WI38 (cell line): ENCODE measurements at regions not wholly inside any gene's neighbourhood (a gene's known extent, or its start where the extent isn't known, plus 50 kb on each side); places are given as distances from the start of the nearest gene placed in this dataset.

Experiments used
- H3K4me3 ChIP-seq: 2 replicates; pipeline ENCODE4 v1.5.1; 2011; ENCODE audit warnings: low read depth, mild to moderate bottlenecking, control low read depth, low read length
- TF ChIP-seq, protein P1 (sequence below): IDR thresholded peaks from 2 replicates; pipeline ENCODE4 v1.5.1; 2012; ENCODE audit warnings: low read depth, mild to moderate bottlenecking, control low read depth, low read length

- TF ChIP-seq, protein P1, sequence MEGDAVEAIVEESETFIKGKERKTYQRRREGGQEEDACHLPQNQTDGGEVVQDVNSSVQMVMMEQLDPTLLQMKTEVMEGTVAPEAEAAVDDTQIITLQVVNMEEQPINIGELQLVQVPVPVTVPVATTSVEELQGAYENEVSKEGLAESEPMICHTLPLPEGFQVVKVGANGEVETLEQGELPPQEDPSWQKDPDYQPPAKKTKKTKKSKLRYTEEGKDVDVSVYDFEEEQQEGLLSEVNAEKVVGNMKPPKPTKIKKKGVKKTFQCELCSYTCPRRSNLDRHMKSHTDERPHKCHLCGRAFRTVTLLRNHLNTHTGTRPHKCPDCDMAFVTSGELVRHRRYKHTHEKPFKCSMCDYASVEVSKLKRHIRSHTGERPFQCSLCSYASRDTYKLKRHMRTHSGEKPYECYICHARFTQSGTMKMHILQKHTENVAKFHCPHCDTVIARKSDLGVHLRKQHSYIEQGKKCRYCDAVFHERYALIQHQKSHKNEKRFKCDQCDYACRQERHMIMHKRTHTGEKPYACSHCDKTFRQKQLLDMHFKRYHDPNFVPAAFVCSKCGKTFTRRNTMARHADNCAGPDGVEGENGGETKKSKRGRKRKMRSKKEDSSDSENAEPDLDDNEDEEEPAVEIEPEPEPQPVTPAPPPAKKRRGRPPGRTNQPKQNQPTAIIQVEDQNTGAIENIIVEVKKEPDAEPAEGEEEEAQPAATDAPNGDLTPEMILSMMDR: no peak
- H3K4me3 ChIP-seq: no peak overlapping the region
These were observed 388.5 kb downstream of the OMA1 start for GRCh38 chr1:58158016-58158415.

DNA sequence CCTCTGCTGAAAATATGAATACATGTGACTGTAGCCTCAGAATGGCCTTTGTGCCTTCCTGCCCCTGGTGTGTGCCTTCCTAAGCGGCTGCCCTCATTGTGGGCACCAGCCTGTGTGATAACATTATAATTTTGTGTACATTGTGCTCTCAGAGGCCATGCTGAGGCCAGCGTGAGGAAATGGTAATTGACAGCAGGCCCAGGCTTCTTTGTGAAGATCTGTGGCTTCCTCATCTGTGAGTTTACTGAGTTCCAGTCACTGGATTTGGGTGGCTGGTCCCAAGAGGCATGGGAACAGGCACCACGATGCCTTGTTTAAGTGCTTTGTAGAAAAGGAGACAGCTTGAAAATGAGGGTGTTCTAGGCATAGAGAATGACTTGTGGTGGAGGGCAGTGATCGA lies 389.3 kb downstream of the OMA1 start:
- TF ChIP-seq, protein P1: no peak

DNA sequence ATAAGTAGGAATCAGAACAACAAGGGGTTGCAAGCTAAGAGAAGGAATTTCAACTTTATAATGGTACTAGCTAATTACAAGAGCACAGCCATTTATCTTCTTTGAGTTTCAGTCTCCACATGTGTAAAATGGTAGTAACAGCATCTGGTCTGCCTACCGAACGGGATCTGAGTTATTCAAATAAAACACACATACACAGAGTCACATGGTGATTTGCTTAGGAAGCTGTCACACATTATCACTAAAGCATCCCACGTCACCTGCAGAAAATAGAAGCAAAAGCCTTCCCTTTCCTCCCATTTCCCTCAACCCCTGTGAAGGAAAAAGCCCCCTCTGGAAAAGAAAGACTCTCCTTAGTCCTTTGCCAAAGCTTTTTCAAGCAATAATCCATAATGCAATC lies 389.7 kb downstream of the OMA1 start:
- no peak overlapping the region for H3K4me3 ChIP-seq
- TF ChIP-seq, protein P1: no peak

More for the DNA sequence above, 389.3 kb downstream of the OMA1 start:
- H3K4me3 ChIP-seq: no peak overlapping the region

DNA sequence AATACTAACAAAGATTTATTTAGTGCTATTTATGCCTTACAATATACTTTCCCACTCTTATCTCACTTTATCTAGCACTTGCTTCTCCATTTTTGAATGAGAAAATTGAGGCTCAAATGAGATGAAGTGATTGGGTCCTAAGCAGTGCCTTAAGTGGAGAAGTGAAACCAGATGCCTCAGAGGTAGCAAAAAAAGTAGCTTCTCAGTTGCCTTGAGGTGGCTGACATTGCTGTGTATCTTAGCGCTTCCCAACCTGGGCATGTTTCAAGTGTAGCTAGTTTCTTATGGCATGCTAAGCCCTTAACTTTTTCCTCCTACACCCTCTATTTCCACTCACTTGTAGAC lies 390.4 kb downstream of the OMA1 start:
- no peak overlapping the region for H3K4me3 ChIP-seq

GRCh38 chr1:58155418-58156123 lies 391.0 kb downstream of the OMA1 start:
- no peak overlapping the region for H3K4me3 ChIP-seq
- TF ChIP-seq, protein P1: no peak

More for the DNA sequence above, 390.4 kb downstream of the OMA1 start:
- TF ChIP-seq, protein P1: no peak

DNA sequence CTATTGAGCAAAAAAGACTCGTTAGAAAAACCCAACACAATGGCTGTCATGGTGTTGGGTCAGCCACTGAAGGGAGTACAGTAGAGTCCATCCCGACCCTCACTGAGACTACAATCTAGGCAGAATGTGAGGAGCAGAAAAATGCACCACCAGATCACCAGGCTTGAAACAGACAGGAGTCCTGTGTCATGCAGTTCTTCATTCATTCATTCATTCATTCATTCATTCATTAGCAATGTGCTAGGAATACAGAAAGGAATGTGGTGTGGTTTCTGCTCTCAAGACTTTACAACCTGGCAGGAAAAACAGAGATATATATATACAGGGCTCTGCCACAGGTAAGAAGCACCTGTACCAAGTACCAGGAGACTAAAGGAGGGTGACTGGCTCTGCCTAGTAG lies 392.3 kb downstream of the OMA1 start:
- no peak overlapping the region for H3K4me3 ChIP-seq
- TF ChIP-seq, protein P1: no peak

- TF ChIP-seq, protein P1: no peak
These were observed 393.8 kb downstream of the OMA1 start for GRCh38 chr1:58152697-58153096.

More at GRCh38 chr1:58152697-58153096, 393.8 kb downstream of the OMA1 start:
- H3K4me3 ChIP-seq: no peak overlapping the region
